ENCODE measurements at regions not wholly inside any gene's neighbourhood (a gene's known extent, or its start where the extent isn't known, plus 50 kb on each side); places are given as distances from the start of the nearest gene placed in this dataset.

GRCh38 chr7:46024263-46024916, 103.3 kb upstream of the IGFBP3 start:
- DNase-seq: no peak

- DNase-seq: no peak
Measured at GRCh38 chr7:46022397-46022796, 101.3 kb upstream of the IGFBP3 start.

- no peak for DNase-seq
Measured at GRCh38 chr7:46015107-46015868, 94.2 kb upstream of the IGFBP3 start.

- no peak for DNase-seq
Measured at GRCh38 chr7:46011501-46011900, 90.4 kb upstream of the IGFBP3 start.

GRCh38 chr7:46011059-46011458, 90.0 kb upstream of the IGFBP3 start:
- no peak for DNase-seq

- no peak for DNase-seq
Measured at GRCh38 chr7:46009211-46009610, 88.1 kb upstream of the IGFBP3 start.

- no peak for DNase-seq
Measured at GRCh38 chr7:46007990-46008643, 87.0 kb upstream of the IGFBP3 start.

- DNase-seq: no peak
Measured at GRCh38 chr7:46007194-46007593, 86.1 kb upstream of the IGFBP3 start.

- no peak for DNase-seq
Measured at GRCh38 chr7:46006723-46007122, 85.7 kb upstream of the IGFBP3 start.

- no peak for DNase-seq
Measured at GRCh38 chr7:46006212-46006611, 85.1 kb upstream of the IGFBP3 start.

GRCh38 chr7:46004965-46005364, 83.9 kb upstream of the IGFBP3 start:
- no peak for DNase-seq

- no peak for DNase-seq
Measured at GRCh38 chr7:46003896-46004875, 83.1 kb upstream of the IGFBP3 start.

GRCh38 chr7:46003161-46003560, 82.1 kb upstream of the IGFBP3 start:
- no peak for DNase-seq

GRCh38 chr7:46000513-46000912, 79.4 kb upstream of the IGFBP3 start:
- DNase-seq: no peak

GRCh38 chr7:45999541-45999940, 78.5 kb upstream of the IGFBP3 start:
- DNase-seq: no peak

- DNase-seq: no peak
Measured at GRCh38 chr7:45998506-45998905, 77.4 kb upstream of the IGFBP3 start.

- DNase-seq: no peak
Measured at GRCh38 chr7:45993621-45994020, 72.5 kb upstream of the IGFBP3 start.

GRCh38 chr7:45992826-45993225, 71.8 kb upstream of the IGFBP3 start:
- DNase-seq: no peak

GRCh38 chr7:45990276-45990675, 69.2 kb upstream of the IGFBP3 start:
- no peak for DNase-seq

- DNase-seq: no peak
Measured at GRCh38 chr7:45988405-45989057, 67.5 kb upstream of the IGFBP3 start.

- no peak for DNase-seq
Measured at GRCh38 chr7:45987521-45988290, 66.6 kb upstream of the IGFBP3 start.
